ENCODE measurements at regions not wholly inside any gene's neighbourhood (a gene's known extent, or its start where the extent isn't known, plus 50 kb on each side); places are given as distances from the start of the nearest gene placed in this dataset.
"Not testable (repeated sequence)": the region's sequence is repeated elsewhere in the genome, so short reads cannot be mapped to it uniquely, and the experiment has no call there.

DNA sequence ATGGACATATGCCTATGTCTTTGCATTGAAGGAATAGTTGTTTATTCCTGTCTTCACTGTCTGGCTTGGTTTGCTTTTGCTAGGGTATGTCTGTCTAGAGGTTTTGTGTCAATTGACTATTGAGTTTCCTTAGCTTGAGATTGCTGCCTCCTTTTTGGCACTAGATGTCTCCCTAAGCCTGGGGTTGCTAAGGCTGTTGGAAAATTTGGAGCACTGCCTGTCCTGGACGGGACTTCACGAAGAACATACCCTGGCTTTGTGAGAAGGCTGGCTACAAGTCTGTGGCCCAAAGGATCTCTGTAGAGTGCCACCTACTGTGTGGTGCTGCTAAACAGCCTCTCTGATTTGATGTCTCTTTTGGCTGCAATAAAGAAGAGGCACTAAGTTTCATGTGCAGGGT is 183.8 kb upstream of the NUDT10 start:
- DNase-seq (ENCODE audit: low read depth), result no peak

- DNase-seq (ENCODE audit: low read depth), result no peak
Measured at GRCh38 chrX:51151734-51152133, 180.9 kb upstream of the NUDT10 start.

- DNase-seq (ENCODE audit: low read depth), result no peak
Measured at GRCh38 chrX:51155157-51155556, 177.5 kb upstream of the NUDT10 start.

DNA sequence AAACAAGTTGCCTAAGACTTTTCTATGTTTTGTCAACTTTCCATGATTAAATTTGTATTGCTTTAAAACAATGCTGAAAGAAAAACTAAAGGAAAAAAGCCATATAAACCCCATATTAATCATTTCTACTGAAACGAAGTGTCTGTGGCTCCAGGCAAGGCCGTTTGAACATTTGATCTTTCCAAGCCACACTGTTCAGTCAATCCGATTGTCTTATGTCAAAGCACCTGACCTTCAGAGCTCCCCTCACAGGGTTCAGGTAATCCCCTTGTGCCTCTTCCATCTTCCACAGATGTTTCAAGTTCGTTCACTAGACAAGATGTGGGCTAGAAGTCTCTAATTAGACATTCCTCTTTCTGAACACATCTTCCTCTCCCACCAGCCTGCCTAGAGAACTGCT is 177.1 kb upstream of the NUDT10 start:
- DNase-seq (ENCODE audit: low read depth), result no peak

GRCh38 chrX:51158231-51158630 is 174.4 kb upstream of the NUDT10 start:
- DNase-seq (ENCODE audit: low read depth), result no peak

- not testable (repeated sequence) for DNase-seq (ENCODE audit: low read depth)
Measured at GRCh38 chrX:51159378-51159777, 173.2 kb upstream of the NUDT10 start.

GRCh38 chrX:51163730-51164129 is 168.9 kb upstream of the NUDT10 start:
- no peak for DNase-seq (ENCODE audit: low read depth)

DNA sequence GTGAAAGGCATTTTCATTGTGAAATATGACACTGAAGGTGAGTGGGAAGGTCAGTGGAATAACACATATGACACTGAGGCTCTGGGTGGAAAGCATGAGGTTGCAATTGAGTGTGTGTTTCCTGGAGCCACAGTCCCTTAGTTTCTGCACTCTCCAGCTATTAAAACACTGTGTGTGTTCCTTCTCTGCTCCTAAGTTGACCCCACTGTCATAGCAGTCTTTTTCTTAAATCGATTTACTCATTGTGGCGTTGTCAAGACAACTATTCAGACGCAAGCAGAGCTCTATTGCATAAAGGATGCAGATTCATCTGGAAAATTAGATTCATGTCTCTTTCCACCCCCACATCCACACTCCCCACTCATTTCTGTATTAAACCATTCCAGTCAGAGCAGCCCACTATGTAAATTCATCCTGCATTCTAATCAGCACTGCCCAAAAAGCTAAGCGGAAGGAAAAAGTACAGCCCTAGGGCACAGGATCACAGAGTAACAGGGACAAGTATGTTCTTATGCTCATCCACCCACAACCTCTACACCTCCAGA is 154.2 kb upstream of the NUDT10 start:
- DNase-seq (ENCODE audit: low read depth), result not testable (repeated sequence)

DNA sequence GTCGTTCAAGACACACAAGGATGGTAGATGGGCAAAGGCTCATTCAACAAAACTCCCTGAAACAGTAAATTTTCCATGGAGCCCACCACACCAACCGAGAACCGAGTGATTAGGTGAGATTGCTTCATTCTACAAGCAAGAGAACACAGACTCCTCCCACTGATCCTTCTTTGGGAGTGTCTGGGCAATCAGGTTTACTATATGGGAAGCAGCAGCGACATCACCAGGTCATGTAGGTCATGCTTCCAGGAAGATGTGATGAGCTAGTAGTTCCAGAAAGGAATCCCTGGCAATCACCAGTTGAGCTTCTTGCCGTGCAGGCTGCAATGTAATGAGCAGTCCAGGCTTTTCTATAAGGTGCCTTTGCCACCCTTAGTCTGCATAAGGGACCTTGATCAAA is 152.8 kb upstream of the NUDT10 start:
- DNase-seq (ENCODE audit: low read depth), result not testable (repeated sequence)

DNA sequence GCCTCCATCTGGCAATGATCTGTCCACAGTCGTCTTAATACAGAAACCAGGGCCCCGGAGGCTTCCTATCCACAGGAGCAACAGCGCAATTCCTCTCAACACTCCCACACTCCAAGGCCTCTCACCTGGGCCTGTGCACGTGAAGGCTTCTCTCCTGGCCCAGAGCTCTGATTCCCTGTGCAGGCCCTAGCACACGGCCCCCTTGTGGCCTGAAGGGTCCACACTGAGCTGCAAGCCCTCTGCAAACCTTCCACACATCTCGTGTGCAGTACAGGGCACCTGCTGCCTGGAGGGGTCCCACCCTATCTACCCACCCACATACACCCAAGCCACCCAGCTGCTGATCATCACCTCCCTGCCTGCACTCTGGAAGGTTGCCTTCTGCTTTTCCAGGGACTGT is 150.1 kb upstream of the NUDT10 start:
- DNase-seq (ENCODE audit: low read depth), result no peak

DNA sequence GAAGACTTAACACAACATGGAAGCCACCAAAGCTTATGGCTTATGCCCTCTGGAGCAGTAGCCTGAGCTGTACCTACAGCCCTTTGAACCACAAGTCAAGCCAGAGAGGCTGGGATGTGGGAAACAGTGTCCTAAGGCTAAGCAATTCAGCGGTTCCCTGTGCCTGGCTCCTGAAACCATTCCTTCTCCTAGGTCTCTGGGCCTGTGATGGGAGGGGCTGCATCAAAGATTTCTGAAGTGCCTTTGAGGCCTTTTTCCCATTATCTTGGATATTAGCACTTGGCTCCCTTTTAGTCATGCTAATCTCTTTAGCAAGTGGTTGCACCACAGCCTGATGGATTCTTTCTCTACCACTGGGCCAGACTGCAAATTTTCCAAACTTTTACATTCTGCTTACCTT is 140.5 kb upstream of the NUDT10 start:
- no peak for DNase-seq (ENCODE audit: low read depth)

DNA sequence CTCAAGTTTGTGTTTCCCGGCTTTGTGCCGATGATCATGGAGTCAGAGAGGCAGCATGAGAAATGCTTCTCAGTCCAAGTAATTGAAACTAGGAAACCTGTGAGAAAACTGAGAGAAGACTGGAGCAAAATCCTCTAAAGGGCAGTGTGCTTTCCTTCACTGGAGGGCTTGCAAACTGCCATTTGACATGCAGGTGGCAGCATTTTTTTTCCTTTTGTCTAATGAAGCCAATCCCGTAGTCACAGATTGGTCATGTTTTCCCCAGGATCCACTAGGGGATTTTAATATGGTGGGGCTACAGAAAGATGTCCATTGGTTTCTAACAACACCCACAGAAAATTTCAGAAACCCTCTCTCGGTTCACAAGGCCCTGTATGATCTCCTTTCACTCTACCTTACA is 117.4 kb upstream of the NUDT10 start:
- DNase-seq (ENCODE audit: low read depth), result no peak

DNA sequence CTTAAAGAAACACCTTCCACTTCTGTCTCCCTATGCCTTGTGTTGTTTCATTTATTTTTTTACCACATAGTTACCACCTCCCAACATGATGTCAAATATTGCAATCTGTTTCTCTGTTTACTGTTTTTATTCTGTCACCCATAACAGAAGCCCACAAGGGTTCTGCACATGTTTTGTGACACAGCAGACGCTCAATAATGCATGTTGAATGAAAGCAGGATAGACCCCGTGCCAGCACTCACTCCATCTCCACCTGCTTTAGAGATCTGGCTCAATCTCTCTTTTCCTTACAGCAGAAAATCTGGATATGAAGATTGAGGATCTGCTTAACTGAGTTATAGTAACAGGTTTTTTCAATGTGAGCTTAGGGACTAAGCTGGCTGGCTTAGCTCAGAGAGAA is 116.8 kb upstream of the NUDT10 start:
- DNase-seq (ENCODE audit: low read depth), result no peak

GRCh38 chrX:51242212-51242611 is 90.4 kb upstream of the NUDT10 start:
- no peak for DNase-seq (ENCODE audit: low read depth)

- DNase-seq (ENCODE audit: low read depth), result no peak
Measured at GRCh38 chrX:51257490-51257889, 75.1 kb upstream of the NUDT10 start.

GRCh38 chrX:51262271-51262670 is 70.4 kb upstream of the NUDT10 start:
- not testable (repeated sequence) for DNase-seq (ENCODE audit: low read depth)

- DNase-seq (ENCODE audit: low read depth), result no peak
Measured at GRCh38 chrX:51272638-51273037, 60.0 kb upstream of the NUDT10 start.

GRCh38 chrX:51281758-51282318 is 50.8 kb upstream of the NUDT10 start:
- DNase-seq (ENCODE audit: low read depth), result no peak

Measured in M059J (cell line).